HG03135 (cell line): ENCODE measurements at regions not wholly inside any gene's neighbourhood (a gene's known extent, or its start where the extent isn't known, plus 50 kb on each side); places are given as distances from the start of the nearest gene placed in this dataset.
"Not testable (repeated sequence)": the region's sequence is repeated elsewhere in the genome, so short reads cannot be mapped to it uniquely, and the experiment has no call there.

Experiments used
- ATAC-seq: cut with Tn5 transposase; IDR thresholded peaks from one replicate; pipeline ENCODE4 v1.9.1; 2021; ENCODE audit warnings: mild to moderate bottlenecking, moderate library complexity; ENCODE audit not compliant: unreplicated experiment

GRCh38 chr5:136501133-136501532 lies 135.8 kb upstream of the TRPC7 start:
- no peak for ATAC-seq

DNA sequence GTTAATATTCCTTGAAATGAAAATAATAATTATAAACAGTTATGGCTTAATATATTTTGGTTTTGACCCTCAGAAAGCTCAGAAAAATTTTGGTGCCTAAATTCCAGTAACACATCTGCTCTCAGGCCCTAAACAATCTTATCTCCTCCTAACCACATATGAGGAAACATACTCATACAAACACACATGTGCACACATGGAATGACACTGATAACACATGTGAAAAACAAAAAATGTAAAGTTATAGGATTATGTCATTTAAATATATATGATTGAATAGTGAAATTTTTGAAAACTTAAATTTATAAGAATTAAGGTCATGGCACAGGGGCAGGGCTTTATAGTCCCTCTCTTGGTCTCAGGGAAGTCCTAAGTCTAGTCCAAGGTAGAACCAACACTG lies 127.2 kb upstream of the TRPC7 start:
- no peak for ATAC-seq

DNA sequence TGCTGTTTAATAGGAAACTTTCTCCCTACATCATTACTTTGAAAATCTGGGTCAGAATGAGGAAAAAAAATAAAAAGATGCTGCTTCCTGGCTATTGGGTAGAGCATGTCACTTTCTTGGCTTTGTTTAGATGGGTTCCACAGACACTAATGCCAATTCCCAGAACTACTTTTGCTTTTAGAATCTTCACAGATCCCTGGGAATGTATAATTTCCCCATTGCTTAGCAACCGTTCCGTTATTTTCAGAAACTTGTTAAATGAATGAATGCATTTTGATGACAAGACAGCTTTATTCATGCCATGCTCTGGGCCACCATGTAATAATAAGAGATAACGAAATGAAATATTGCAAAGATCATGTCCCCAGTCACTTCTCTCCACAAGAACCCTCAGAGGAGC lies 126.5 kb upstream of the TRPC7 start:
- ATAC-seq, result no peak

- no peak for ATAC-seq
Observed at GRCh38 chr5:136484808-136485325, 119.5 kb upstream of the TRPC7 start.

DNA sequence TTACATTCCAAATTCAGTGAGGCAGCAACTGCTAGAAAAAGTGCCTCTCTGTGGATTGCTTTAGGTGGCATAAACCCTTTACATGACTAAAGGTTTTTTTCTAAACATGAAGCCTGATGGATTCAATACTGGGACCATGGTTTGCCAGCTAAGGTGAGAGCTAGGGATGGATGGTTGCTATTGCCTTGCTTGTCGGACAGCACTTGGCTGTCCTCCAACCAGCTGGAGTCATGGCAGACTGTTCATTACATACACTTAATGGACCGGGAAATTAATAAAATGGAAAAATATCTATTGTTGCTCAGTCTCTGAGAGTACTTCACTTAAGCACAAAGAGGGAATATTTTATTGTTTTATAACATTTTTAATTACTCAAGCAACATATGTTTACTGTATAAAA lies 116.9 kb upstream of the TRPC7 start:
- no peak for ATAC-seq

DNA sequence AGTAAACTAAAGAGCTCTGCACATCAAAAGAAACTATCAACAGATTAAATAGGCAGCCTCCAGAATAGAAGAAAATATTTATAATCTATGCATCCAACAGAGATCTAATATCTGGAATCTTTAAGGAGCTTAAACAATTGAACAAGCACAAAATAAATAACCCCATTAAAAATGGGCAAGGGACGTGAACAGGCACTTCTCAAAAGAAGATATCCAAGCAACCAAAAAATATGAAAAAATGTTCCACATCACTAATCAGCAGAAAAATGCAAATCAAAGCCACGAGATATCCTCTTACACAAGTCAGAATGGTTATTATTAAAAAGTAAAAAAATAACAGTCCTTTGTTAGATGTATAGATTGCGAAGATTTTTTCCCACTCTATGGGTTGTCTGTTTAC lies 109.1 kb upstream of the TRPC7 start:
- ATAC-seq, result no peak

DNA sequence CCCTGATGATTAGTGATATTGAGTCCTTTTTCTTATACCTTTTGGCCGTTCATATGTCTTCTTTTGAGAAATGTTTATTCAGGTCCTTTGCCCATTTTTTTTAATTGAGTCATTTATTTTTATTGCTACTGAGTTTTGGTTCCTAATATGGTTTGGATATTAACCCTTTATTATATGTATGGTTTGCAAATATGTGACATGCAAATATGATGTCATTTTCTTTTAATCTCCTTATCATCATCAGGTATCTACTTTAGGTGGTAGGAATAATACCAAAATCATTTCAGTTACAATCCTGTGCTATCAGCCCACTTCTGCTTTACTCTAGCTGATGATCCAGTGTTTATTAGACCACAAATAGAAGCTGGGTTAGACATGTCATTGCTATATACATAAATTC lies 102.3 kb upstream of the TRPC7 start:
- no peak for ATAC-seq

GRCh38 chr5:136466041-136466415 lies 100.7 kb upstream of the TRPC7 start:
- ATAC-seq, result no peak

DNA sequence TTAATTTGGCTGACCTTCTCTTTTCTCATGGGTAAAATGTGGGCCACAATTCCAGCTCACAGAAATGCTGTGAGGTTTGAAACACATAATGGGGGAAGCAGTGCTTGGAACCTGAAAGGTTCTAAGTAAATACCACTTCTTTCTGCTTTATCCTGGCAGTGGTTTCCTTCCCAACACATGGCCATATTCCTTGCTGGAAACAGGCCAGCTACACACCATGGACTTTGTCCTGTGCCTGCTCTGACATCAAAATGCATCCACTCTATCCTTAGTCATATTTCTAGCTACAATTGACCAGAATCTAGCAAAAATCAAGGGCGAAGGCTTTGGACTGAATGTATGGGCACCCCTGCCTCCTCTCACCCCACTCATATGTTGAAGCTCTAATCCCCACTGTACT lies 93.1 kb upstream of the TRPC7 start:
- no peak for ATAC-seq

- ATAC-seq, result no peak
Observed at GRCh38 chr5:136457390-136458013, 92.2 kb upstream of the TRPC7 start.

DNA sequence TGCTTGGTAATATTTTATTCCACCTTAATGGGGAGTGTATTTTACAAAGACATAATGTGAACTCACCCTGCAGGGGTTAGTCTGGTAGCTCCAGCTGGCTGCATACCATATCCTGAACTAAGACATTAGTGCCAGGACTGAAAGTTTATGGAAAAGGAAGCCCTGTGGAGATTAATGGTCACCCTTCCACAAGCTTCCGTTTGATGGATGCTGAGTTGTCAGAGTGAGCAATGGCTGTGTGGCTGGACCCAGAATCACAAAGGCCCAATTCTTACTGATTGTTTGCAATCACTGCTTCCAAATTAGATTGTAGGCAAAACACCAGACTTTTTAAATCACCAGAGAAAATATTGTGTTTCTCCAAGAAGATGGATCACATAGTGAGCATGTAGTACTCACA lies 90.1 kb upstream of the TRPC7 start:
- no peak for ATAC-seq

DNA sequence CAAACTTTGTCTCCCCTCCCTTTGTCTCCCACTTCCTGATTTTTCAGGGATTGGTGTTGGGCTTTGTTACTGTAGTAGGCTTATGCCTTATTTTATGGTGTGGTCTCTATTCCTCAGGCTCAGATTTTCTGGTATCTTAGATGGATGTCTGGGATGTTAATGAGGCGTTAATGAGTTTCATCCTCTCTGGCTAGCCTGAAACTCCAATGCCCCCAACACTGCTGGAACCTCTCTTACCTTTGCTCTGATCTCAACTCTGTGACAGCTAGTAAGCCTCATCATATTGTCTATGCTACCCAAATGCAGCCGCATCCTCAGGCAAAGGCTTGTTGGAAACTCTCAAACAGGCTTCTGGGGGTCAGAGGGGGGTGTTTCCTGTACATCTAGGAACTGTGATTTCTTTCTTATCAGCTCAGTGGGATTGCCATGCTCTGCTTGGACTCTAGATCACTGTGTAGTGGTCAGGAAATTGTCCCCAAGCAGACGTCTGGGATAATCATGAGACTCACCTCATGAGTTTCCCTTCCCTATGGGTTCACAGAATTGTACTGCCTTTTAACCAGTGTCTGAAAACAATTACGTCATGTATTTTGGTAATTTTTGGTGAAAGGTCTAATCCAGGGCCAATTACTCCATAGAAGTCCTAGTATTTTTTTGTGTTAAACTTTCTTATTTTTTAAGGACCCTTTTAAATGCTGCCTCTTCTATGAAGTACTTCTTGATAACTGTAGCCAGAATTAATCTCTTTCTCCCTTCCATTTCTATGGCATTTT lies 88.8 kb upstream of the TRPC7 start:
- no peak for ATAC-seq

DNA sequence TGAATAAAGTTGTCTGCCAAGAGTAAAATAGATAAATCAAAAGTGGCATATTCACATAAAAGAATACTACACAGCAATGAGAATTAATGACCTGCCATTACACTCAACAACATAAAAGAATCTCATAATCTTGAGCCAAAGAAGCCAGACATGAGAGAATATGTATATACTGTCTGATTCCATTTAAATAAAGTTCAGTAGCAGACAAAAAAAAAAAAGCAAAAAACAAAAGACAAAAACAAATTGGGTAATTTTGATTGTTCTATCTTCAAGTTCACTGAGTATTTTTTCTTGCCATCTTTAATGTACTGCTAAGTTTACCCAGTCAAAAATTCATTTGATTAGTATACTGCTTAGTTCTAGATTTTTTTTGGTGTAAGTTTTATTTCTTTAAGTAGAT lies 87.9 kb upstream of the TRPC7 start:
- ATAC-seq, result no peak

- not testable (repeated sequence) for ATAC-seq
Observed at GRCh38 chr5:136447576-136447975, 82.2 kb upstream of the TRPC7 start.

GRCh38 chr5:136446565-136446964 lies 81.2 kb upstream of the TRPC7 start:
- ATAC-seq, result no peak

- ATAC-seq, result not testable (repeated sequence)
Observed at GRCh38 chr5:136444099-136444498, 78.8 kb upstream of the TRPC7 start.

- ATAC-seq, result no peak
Observed at GRCh38 chr5:136439367-136439766, 74.0 kb upstream of the TRPC7 start.

- ATAC-seq, result no peak
Observed at GRCh38 chr5:136435946-136436543, 70.7 kb upstream of the TRPC7 start.

GRCh38 chr5:136434795-136435194 lies 69.5 kb upstream of the TRPC7 start:
- no peak for ATAC-seq

DNA sequence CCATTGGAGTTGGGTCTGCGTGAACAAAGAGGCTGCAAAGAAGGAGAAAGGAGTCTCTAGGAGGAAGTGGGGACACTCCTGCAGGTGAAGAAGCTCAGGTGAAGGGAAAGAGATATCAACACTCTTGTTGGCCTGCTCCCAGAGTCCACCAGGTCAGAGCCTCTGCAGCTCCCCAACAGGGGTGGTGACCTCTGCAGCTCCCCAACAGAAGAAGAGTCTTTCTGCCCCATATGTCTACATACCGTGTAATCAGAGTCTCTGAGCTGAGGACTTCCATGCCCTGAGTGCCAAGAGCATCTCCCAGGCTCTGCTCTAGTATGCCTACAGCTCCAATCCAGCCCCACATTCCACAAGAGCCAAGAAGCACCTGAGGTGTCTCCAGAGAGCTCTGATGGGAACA lies 67.4 kb upstream of the TRPC7 start:
- ATAC-seq, result no peak

GRCh38 chr5:136430081-136430480 lies 64.7 kb upstream of the TRPC7 start:
- no peak for ATAC-seq

GRCh38 chr5:136427426-136427825 lies 62.1 kb upstream of the TRPC7 start:
- no peak for ATAC-seq
